Osteocyte (in vitro differentiated cells): ENCODE measurements at regions not wholly inside any gene's neighbourhood (a gene's known extent, or its start where the extent isn't known, plus 50 kb on each side); places are given as distances from the start of the nearest gene placed in this dataset.
"Not testable (repeated sequence)": the region's sequence is repeated elsewhere in the genome, so short reads cannot be mapped to it uniquely, and the experiment has no call there.

Source experiments
- DNase-seq: peaks from one replicate; pipeline ENCODE4 v3.0.0; 2021; ENCODE audit warnings: mixed read lengths; ENCODE audit not compliant: unreplicated experiment; ENCODE audit errors: extremely low spot score
- H3K27ac Mint-ChIP-seq: one replicate; pipeline ENCODE4 v1.8.0; 2021; ENCODE audit warnings: mild to moderate bottlenecking, mixed read lengths; ENCODE audit not compliant: unreplicated experiment
- H3K27me3 Mint-ChIP-seq: one replicate; pipeline ENCODE4 v1.8.0; 2021; ENCODE audit warnings: mixed read lengths; ENCODE audit not compliant: unreplicated experiment
- H3K36me3 Mint-ChIP-seq: one replicate; pipeline ENCODE4 v1.8.0; 2021; ENCODE audit warnings: mixed read lengths; ENCODE audit not compliant: unreplicated experiment
- H3K4me1 Mint-ChIP-seq: one replicate; pipeline ENCODE4 v1.8.0; 2021; ENCODE audit warnings: mixed read lengths; ENCODE audit not compliant: unreplicated experiment
- H3K4me3 Mint-ChIP-seq: one replicate; pipeline ENCODE4 v1.8.0; 2021; ENCODE audit warnings: mild to moderate bottlenecking, moderate library complexity, mixed read lengths; ENCODE audit not compliant: unreplicated experiment
- H3K9me3 Mint-ChIP-seq: one replicate; pipeline ENCODE4 v1.8.0; 2021; ENCODE audit warnings: mixed read lengths; ENCODE audit not compliant: unreplicated experiment
- TF ChIP-seq, protein P1 (sequence below): fragments of 200-600 bp; sonication (generic); IDR thresholded peaks from 2 replicates; pipeline ENCODE4 v1.5.0; 2021; ENCODE audit warnings: antibody characterized with exemption, mild to moderate bottlenecking, moderate library complexity

DNA sequence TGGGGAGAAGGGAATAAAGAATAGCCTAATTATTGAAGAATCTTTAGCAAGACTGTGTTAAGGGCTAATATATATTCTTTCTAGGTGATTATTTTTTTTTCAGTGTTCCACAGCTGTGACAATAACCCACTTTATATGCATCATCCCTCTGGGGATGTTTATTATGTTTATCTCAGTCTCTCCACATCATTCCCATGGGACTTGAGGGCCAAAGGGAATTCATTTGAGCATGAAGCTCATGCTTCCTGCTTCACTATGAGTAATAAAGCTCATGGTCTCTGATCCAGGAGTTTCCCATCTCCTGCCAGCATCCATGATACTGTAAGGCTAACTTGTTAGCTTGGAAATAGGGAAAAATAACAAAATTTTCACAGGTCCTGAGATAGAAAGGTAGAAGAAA, 1888.4 kb downstream of the LRRC4C start:
- Mint-ChIP-seq H3K4me3 (no peak overlapping the region), H3K27ac (no peak overlapping the region), H3K9me3 (peaks cover 19% of the 10 kb centered on the region), H3K36me3 (no peaks in the 10 kb centered on the region), H3K27me3 (no peaks in the 10 kb centered on the region), H3K4me1 (no peaks in the 10 kb centered on the region)
- DNase-seq, result no peak
- TF ChIP-seq, protein P1, sequence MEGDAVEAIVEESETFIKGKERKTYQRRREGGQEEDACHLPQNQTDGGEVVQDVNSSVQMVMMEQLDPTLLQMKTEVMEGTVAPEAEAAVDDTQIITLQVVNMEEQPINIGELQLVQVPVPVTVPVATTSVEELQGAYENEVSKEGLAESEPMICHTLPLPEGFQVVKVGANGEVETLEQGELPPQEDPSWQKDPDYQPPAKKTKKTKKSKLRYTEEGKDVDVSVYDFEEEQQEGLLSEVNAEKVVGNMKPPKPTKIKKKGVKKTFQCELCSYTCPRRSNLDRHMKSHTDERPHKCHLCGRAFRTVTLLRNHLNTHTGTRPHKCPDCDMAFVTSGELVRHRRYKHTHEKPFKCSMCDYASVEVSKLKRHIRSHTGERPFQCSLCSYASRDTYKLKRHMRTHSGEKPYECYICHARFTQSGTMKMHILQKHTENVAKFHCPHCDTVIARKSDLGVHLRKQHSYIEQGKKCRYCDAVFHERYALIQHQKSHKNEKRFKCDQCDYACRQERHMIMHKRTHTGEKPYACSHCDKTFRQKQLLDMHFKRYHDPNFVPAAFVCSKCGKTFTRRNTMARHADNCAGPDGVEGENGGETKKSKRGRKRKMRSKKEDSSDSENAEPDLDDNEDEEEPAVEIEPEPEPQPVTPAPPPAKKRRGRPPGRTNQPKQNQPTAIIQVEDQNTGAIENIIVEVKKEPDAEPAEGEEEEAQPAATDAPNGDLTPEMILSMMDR, result no peak

- H3K4me1 Mint-ChIP-seq, result no peaks in the 10 kb centered on the region
- no peak overlapping the region for H3K4me3 Mint-ChIP-seq
- peaks cover 17% of the 10 kb centered on the region for H3K9me3 Mint-ChIP-seq
- no peak overlapping the region for H3K27ac Mint-ChIP-seq
- no peaks in the 10 kb centered on the region for H3K36me3 Mint-ChIP-seq
- no peaks in the 10 kb centered on the region for H3K27me3 Mint-ChIP-seq
- no peak for DNase-seq
- TF ChIP-seq, protein P1, result no peak
Measured at GRCh38 chr11:39570526-39570925, 1888.9 kb downstream of the LRRC4C start.

DNA sequence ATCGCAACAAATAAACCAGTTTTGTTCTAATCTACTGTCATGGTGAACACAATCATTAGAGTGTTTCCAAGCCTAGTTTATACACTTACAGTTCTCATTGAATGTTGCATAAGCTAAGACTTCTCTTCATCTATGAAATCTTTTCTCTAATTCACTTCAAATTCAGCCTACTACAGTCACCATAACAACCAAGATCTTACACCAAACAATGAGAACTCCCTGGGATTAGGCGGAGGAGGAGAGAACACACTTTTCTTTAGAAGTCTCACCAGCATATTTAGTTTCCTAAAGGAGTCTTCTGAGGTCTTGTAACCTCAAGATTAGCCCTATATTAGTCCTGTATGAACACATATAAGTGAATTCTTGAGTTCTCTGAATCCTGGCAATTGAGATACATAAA, 1889.7 kb downstream of the LRRC4C start:
- TF ChIP-seq, protein P1, result no peak
- no peak for DNase-seq
- Mint-ChIP-seq H3K27me3 (no peaks in the 10 kb centered on the region), H3K9me3 (peaks cover 25% of the 10 kb centered on the region), H3K36me3 (no peaks in the 10 kb centered on the region), H3K27ac (no peak overlapping the region), H3K4me3 (no peak overlapping the region), H3K4me1 (no peaks in the 10 kb centered on the region)

GRCh38 chr11:39542460-39542859, 1917.0 kb downstream of the LRRC4C start:
- Mint-ChIP-seq H3K4me1 (no peaks in the 10 kb centered on the region), H3K4me3 (no peak overlapping the region), H3K36me3 (no peaks in the 10 kb centered on the region), H3K27ac (no peak overlapping the region), H3K27me3 (no peaks in the 10 kb centered on the region), H3K9me3 (peaks cover 50% of the 10 kb centered on the region)
- no peak for DNase-seq
- TF ChIP-seq, protein P1, result no peak

DNA sequence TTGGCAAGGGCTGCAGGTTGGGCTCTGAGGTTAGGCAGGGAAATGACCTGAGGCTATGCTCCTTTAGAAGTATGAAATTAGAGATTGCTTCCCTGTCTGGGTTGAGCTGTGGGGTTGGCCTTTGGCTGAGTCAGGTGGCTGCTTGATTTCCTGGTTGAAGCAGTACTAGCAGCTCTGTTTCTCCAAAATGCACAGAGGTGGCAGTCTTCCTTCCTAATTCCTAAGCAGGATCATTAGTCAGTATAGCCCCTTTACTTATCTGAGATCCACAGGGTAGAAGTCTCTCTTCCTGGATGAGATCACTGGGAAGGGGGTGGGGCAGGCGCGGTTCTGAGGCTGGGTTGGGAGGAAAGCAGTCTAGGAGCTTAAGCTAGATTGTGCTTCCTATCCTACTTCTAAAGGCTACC, 1917.5 kb downstream of the LRRC4C start:
- no peak overlapping the region for H3K4me3 Mint-ChIP-seq
- no peaks in the 10 kb centered on the region for H3K4me1 Mint-ChIP-seq
- DNase-seq, result no peak
- TF ChIP-seq, protein P1, result no peak
- H3K36me3 Mint-ChIP-seq, result no peaks in the 10 kb centered on the region
- H3K9me3 Mint-ChIP-seq, result peaks cover 51% of the 10 kb centered on the region
- H3K27me3 Mint-ChIP-seq, result no peaks in the 10 kb centered on the region
- no peak overlapping the region for H3K27ac Mint-ChIP-seq

DNA sequence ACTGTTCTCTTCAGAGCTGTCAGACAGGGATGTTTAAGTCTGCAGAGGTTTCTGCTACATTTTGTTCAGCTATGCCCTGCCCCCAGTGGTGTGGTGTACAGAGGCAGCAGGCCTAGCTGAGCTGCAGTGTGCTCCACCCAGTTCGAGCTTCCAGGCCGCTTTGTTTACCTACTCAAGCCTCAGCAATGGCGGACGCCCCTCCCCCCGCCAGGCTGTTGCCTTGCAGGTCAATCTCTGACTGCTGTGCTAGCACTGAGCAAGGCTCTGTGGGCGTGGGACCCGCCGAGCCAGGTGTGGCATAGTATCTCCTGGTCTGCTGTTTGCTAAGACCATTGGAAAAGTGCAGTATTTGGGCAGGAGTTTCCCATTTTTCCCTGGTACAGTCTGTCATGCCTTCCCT, 1923.1 kb downstream of the LRRC4C start:
- peaks cover 50% of the 10 kb centered on the region for H3K9me3 Mint-ChIP-seq
- H3K4me1 Mint-ChIP-seq, H3K27me3 Mint-ChIP-seq, H3K4me3 Mint-ChIP-seq, H3K27ac Mint-ChIP-seq, DNase-seq, H3K36me3 Mint-ChIP-seq: not testable (repeated sequence)
